Stimulated activated CD4-positive, alpha-beta T cell treated with anti-CD3 and anti-CD28 coated beads, Interleukin-1b, Interleukin-23, amount 100 ng/mL, for 1 hour (primary cell): ENCODE measurements at regions not wholly inside any gene's neighbourhood (a gene's known extent, or its start where the extent isn't known, plus 50 kb on each side); places are given as distances from the start of the nearest gene placed in this dataset.
"Not testable (repeated sequence)": the region's sequence is repeated elsewhere in the genome, so short reads cannot be mapped to it uniquely, and the experiment has no call there.

Experiments
- DNase-seq, 2 donors: peaks; one replicate each; pipeline ENCODE4 v3.0.0-alpha.2; 2020; ENCODE audit warnings: low read depth in 2 of 2

DNA sequence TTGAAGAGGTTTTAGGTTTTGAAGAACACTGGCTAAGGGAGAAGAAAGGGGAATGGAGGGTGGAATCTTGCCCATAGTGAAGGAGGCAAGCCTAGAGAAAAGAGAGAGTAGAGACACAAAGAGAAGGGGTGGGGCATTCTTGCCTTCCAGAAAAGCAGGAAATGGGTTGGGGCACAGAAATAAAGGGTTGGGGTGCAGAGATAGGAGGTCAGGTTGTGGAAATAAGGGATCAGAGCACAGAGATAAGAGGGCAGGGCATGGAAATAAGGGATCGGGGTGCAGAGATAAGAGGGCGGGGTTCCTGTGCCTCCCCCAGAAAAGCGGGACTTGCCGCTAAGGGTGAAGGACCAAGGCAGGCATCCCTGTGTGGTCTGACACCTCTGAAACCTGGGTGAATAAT, 69.9 kb downstream of the ALG1L2 start:
- DNase-seq: not testable (repeated sequence)

DNA sequence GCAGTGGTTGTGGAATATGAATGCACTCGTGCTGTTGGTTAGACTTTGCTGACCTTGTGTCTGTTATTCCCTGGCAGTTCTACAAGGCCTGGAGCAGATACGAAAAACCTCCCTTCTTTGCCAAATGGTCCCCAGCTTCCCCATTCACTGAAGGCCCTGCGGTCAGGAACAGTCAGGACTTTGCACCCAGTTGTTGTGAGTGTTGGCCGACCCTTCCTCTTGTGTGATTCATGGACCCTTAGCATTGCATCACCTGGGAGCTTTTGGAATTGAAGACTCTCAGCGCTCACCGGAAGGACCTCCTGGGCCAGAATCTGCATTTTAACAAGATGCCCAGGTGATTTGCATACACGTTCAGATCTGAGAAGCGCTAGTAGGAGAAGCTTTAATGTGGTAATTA, 71.6 kb downstream of the ALG1L2 start:
- DNase-seq: not testable (repeated sequence)

DNA sequence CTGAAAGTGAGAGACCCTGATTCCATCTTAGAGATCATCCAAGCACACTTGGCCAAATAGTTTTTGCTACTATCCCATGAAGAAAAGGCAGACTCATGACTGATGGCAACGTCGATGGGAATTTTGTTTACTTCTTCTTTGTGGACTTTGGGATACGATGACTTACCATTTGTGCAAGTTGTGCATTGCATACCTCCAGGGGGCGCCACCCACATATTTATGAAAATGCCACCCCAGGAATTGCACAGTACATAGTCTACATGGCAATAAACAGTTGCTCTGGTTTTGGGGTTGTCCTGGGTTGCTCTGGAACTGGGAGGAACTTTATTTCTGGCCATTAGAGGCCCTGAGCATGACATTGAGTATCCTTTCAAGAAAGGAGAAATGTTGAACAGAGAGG, 73.8 kb downstream of the ALG1L2 start:
- DNase-seq: not testable (repeated sequence)

GRCh38 chr3:130166856-130167255, 85.2 kb downstream of the ALG1L2 start:
- DNase-seq: not testable (repeated sequence)

- DNase-seq: not testable (repeated sequence)
Observed at GRCh38 chr3:130175195-130175594, 93.6 kb downstream of the ALG1L2 start.

GRCh38 chr3:130176476-130177256, 95.0 kb downstream of the ALG1L2 start:
- not testable (repeated sequence) for DNase-seq

GRCh38 chr3:130178835-130179234, 97.2 kb downstream of the ALG1L2 start:
- DNase-seq: not testable (repeated sequence)

- DNase-seq: peak in 1 of 2 donors; percentile 7
Observed at GRCh38 chr3:130179353-130179970, 97.8 kb downstream of the ALG1L2 start.

DNA sequence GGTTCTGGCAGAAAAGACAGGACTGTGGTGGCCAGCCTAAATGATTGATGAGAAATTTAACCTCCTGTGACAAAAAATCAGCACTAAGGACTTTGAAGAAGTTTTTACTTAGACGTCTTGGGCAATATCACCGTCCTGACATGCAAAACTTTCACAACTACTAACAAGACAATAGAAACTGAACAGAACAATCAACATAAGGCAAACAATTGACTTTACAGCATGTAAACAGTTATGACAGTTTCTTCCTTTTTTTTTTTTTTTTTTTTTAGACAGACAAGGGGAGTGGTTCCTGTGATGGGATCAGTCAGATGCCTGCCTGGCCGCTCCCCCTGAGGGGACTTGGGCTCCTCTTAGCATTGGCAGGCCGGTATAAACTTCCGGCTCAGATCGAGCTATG, 100.8 kb downstream of the ALG1L2 start:
- not testable (repeated sequence) for DNase-seq

GRCh38 chr3:130183689-130184088, 102.1 kb downstream of the ALG1L2 start:
- not testable (repeated sequence) for DNase-seq

DNA sequence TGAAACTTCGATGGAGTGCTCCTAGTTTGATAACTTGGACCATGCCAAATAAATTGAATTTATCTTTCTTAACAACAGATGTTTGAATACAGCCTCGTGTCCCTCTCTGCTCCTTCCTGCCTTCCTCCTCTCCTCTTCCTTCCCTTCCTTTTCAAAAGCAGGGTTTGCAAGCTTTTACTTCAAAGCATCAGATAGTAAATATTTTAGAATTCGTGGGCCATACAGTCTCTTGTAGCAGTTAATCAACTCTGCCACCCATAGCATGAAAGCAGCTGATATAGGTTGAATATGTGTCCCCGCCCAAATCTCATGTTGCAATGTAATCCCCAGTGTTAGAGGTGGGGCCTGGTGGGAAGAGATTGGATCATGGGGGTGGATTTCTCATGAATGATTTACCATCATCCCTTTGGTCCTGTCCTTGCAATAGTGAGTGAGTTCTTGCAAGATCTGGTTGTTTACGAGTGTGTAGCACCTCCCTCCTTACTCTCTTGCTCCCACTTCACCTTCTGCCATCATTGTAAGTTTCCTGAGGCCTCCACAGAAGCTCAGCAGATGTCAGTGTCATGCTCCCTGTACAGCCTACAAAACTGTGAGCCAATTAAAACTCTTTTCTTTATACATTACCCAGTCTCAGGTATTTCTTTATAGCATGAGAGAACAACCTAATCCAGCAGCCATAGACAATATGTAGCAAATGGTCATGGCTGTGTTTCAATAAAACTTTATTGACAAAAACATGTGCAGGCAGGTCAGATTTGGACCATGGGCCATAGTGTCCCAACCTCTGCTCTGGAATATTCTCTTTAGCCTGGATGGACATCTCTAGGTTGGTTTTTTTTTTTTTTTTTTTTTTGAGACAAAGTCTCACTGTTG, 102.8 kb downstream of the ALG1L2 start:
- not testable (repeated sequence) for DNase-seq

- DNase-seq: not testable (repeated sequence)
Observed at GRCh38 chr3:130201272-130201671, 119.6 kb downstream of the ALG1L2 start.

- DNase-seq: not testable (repeated sequence)
Observed at GRCh38 chr3:130203633-130204032, 122.0 kb downstream of the ALG1L2 start.

GRCh38 chr3:130227540-130227939, 117.9 kb upstream of the COL6A5 start:
- DNase-seq: no peak

DNA sequence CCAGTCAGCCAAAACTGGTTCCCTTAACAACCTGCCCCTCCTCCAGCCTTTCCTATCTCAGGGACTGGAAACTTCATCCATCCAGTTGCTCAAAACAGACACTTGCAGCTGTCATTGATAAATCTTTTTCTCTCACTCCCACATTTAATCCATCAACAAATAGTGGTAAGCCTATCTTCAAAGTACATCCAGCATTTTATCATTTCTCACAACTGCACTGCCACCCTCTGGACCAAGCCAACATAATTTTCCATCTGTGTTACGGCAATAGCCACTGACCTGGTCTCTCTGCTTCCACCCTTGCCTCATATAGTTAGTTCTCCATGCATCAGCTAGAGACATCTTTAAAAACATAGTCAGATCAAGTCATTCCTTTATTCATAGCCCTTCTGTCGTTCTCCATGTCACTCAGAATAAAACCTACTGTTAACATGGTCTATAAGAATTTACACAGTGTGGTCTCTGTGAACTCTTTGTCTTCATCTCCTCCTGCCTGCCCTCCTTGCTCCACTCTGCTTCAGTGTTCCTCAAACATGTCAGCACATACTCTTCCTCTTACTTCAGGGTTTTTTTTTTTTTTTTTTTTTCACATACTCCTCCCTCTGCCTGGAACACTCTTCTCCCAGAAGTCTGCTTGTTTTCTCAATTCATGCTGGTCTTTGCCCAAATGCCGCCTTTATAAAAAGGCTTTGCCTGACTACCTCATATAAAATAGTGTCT, 102.5 kb upstream of the COL6A5 start:
- no peak for DNase-seq

GRCh38 chr3:130243808-130244207, 101.7 kb upstream of the COL6A5 start:
- no peak for DNase-seq

- no peak for DNase-seq
Observed at GRCh38 chr3:130250982-130251381, 94.5 kb upstream of the COL6A5 start.

DNA sequence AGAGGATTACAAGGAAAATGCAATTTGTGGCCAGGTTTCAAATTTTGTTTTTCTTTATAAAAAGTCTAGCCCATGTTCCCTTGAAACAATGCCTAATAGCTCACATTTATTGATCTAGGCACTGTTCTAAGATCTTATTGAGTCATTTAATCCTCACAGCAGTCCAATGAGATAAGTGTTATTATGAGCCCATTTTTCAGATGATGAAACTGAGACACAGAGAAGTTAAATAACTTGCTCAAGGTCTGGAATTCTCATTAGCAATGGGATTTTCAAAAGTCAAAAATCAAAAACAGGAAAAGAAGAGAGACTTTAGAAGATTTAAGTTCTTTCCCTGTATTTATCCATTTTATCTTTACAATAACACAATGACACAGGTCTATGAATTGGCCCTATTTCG, 90.0 kb upstream of the COL6A5 start:
- no peak for DNase-seq

DNA sequence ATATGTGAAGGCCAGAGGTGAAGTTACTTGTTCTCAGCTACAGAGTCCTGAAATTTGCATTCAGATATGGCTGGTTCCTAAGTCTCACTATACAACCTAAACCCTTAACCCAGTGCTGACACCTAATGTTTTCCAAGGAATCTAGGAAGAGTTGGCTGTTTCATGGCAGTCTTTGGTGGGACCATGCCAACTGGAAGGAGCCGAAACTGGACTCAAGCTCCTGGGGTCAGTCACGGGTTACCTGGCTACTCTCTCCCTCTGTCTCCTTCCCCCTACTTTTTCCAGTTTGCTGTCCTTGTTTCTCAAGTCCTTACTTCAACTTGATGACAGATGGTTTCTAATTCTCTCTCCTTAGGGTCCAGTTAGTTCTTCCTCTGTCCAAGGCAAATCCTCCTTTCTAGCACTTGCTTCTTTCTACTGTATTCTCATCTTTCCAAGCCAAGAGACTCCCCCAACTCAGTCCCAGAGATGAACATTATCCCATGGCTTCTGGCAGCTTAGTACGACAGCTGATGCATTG, 88.6 kb upstream of the COL6A5 start:
- DNase-seq: no peak

- DNase-seq: no peak
Observed at GRCh38 chr3:130258532-130258952, 86.9 kb upstream of the COL6A5 start.

- no peak for DNase-seq
Observed at GRCh38 chr3:130259166-130259874, 86.2 kb upstream of the COL6A5 start.
